K562 (cell line): ENCODE measurements at regions not wholly inside any gene's neighbourhood (a gene's known extent, or its start where the extent isn't known, plus 50 kb on each side); places are given as distances from the start of the nearest gene placed in this dataset.

Experiments
- ATAC-seq: fragments of 200-7000 bp; cut with Tn5 transposase; 3 replicates; pipeline ENCODE4 v1.9.1; 2020; ENCODE audit warnings: moderate library complexity
- BruUV-seq: library from RNA; stranded (reverse); fragments of 400-500 nt; replicated peaks from 2 replicates; lab custom pipeline; 2021; lab: Mats Ljungman, UMichigan
- CTCF ChIA-PET: fragments of 300-600 bp; formaldehyde crosslinking; extraction: SDS; loops from one replicate; lab custom pipeline; 2021; ENCODE audit warnings: low intra/inter-chr PET ratio; lab: Yijun Ruan, JAX
- POLR2A ChIA-PET: fragments of 300-600, 350-650 bp; sonication (Branson Sonifier 250); formaldehyde crosslinking; extraction: SDS; loops from one replicate; lab custom pipeline; 2021; ENCODE audit warnings: antibody characterized with exemption, inconsistent platforms; lab: Yijun Ruan, JAX
- DNase-seq, 4 experiments: peaks; one replicate each; pipeline versions ENCODE4 v3.0.0 to v3.0.0-alpha.2; 2011 to 2018; ENCODE audit warnings: low spot score in 3 of 4, mixed read lengths in 3 of 4; ENCODE audit errors: extremely low read depth in 1 of 4
- FAIRE-seq: peaks from 2 replicates; lab custom pipeline; 2011; peaks lifted over from hg19 to GRCh38; lab: Jason Lieb, UNC
- H2AFZ ChIP-seq: 2 replicates; pipeline ENCODE4 v1.6.0; 2011; ENCODE audit warnings: low read depth, low read length, control low read depth, inconsistent platforms
- H3K27ac ChIP-seq: fragments of 200-600 bp; 3 replicates; pipeline ENCODE4 v1.8.0; 2011; ENCODE audit warnings: low read depth, mild to moderate bottlenecking, control low read depth, inconsistent platforms, low read length, moderate library complexity, mixed read lengths; ENCODE audit errors: extremely low read depth
- H3K27me3 ChIP-seq, 2 experiments: fragments of 300-600 bp in 1 of 2; 2 replicates in 1 of 2; 3 replicates in 1 of 2; pipeline versions ENCODE4 v1.6.0 to v1.8.0; 2011; ENCODE audit warnings: inconsistent platforms in 2 of 2, low read length in 2 of 2, mild to moderate bottlenecking in 1 of 2, mixed read lengths in 1 of 2, moderate library complexity in 1 of 2; ENCODE audit not compliant: control insufficient read depth in 2 of 2, insufficient read depth in 2 of 2
- H3K36me3 ChIP-seq: fragments of 300-600 bp; 3 replicates; pipeline ENCODE4 v1.8.0; 2011; ENCODE audit warnings: mild to moderate bottlenecking, low read length, inconsistent platforms; ENCODE audit not compliant: control insufficient read depth, insufficient read depth
- H3K4me1 ChIP-seq, 2 experiments: fragments of 200-600 bp in 1 of 2; replicated peaks in 1 of 2; 2 replicates in 1 of 2; 3 replicates in 1 of 2; pipeline versions ENCODE4 v1.5.1 to v1.8.0; 2011; ENCODE audit warnings: inconsistent platforms in 2 of 2, low read length in 2 of 2, mild to moderate bottlenecking in 1 of 2, mixed read lengths in 1 of 2, moderate library complexity in 1 of 2; ENCODE audit not compliant: control insufficient read depth in 2 of 2, insufficient read depth in 2 of 2
- H3K4me2 ChIP-seq: 2 replicates; pipeline ENCODE4 v1.6.1; 2011; ENCODE audit warnings: low read length, control low read depth, inconsistent platforms, mixed read lengths; ENCODE audit not compliant: insufficient read depth
- H3K4me3 ChIP-seq: fragments of 200-600 bp; sonication (generic), shearing (Covaris generic); 2 replicates; pipeline ENCODE4 v1.5.1; 2016; ENCODE audit warnings: control low read depth, inconsistent platforms
- H3K79me2 ChIP-seq: fragments of 200-600 bp; 3 replicates; pipeline ENCODE4 v1.8.0; 2011; ENCODE audit warnings: low read length, inconsistent platforms; ENCODE audit not compliant: control insufficient read depth, insufficient read depth
- H3K9ac ChIP-seq, 2 experiments: 2 replicates each; pipeline versions ENCODE4 v1.6.0 to v1.6.1; 2011; ENCODE audit warnings: low read depth in 2 of 2, low read length in 2 of 2, control low read depth in 1 of 2, inconsistent platforms in 1 of 2, mild to moderate bottlenecking in 1 of 2, mixed read lengths in 1 of 2; ENCODE audit not compliant: insufficient read depth in 1 of 2
- H3K9me1 ChIP-seq: one replicate; pipeline ENCODE4 v1.6.0; 2011; ENCODE audit warnings: inconsistent platforms, mild to moderate bottlenecking, low read length, moderate library complexity; ENCODE audit not compliant: control insufficient read depth, insufficient read depth
- H3K9me3 ChIP-seq: replicated peaks from 2 replicates; pipeline ENCODE4 v1.5.1; 2011; ENCODE audit warnings: low read depth, low read length, inconsistent platforms; ENCODE audit not compliant: control insufficient read depth, insufficient read depth
- H4K20me1 ChIP-seq: replicated peaks from 2 replicates; pipeline ENCODE4 v1.6.1; 2011; ENCODE audit warnings: low read length, inconsistent platforms, mixed read lengths; ENCODE audit not compliant: control insufficient read depth, insufficient read depth
- HMG20A ChIP-seq: fragments of 450-650 bp; formaldehyde crosslinking; conservative IDR thresholded peaks from 2 replicates; pipeline ENCODE4 v1.4.0; 2020; ENCODE audit warnings: mild to moderate bottlenecking, mixed read lengths
- ILK ChIP-seq: fragments of 450-650 bp; IDR thresholded peaks from 2 replicates; pipeline ENCODE4 v1.6.1; 2016; ENCODE audit warnings: missing genetic modification characterization, low read depth, mild to moderate bottlenecking, missing compliant biosample characterization, moderate library complexity, borderline replicate concordance
- KDM4B ChIP-seq, 2 experiments: fragments of 450-650 bp in 1 of 2; sonication (generic) in 1 of 2; IDR thresholded peaks; 2 replicates each; pipeline ENCODE4 v1.6.1; 2016 to 2017; ENCODE audit warnings: borderline replicate concordance in 2 of 2, antibody characterized with exemption in 1 of 2, low read depth in 1 of 2, mild to moderate bottlenecking in 1 of 2
- L3MBTL2 ChIP-seq: fragments of 450-650 bp; IDR thresholded peaks from 2 replicates; pipeline ENCODE4 v1.6.1; 2016; ENCODE audit warnings: mild to moderate bottlenecking, moderate library complexity
- NCOR1 ChIP-seq: fragments of 450-650 bp; IDR thresholded peaks from 2 replicates; pipeline ENCODE4 v1.6.1; 2016; ENCODE audit warnings: mild to moderate bottlenecking, moderate library complexity
- POLR2A ChIP-seq: fragments of 450-650 bp; conservative IDR thresholded peaks from 2 replicates; pipeline ENCODE4 v1.6.1; 2016
- RBM39 ChIP-seq: fragments of 200-400 bp; formaldehyde crosslinking; optimal IDR thresholded peaks from 2 replicates; pipeline ENCODE3; 2018; ENCODE audit warnings: low read depth, low read length
- SMAD2 ChIP-seq: fragments of 150-350 bp; IDR thresholded peaks from 2 replicates; pipeline ENCODE4 v1.6.1; 2014; ENCODE audit warnings: low read depth, mild to moderate bottlenecking, low read length
- SMARCA5 ChIP-seq: fragments of 450-650 bp; IDR thresholded peaks from 2 replicates; pipeline ENCODE4 v1.6.1; 2016
- SMARCB1 ChIP-seq: IDR thresholded peaks from 2 replicates; pipeline ENCODE4 v1.6.1; 2011; ENCODE audit warnings: improper control_type of control experiment, low read depth; ENCODE audit not compliant: insufficient read length
- SMARCE1 ChIP-seq: fragments of 450-650 bp; IDR thresholded peaks from 2 replicates; pipeline ENCODE4 v1.7.1; 2016; ENCODE audit warnings: mild to moderate bottlenecking
- SP1 ChIP-seq: sonication (generic); formaldehyde crosslinking; IDR thresholded peaks from 2 replicates; pipeline ENCODE4 v1.8.1; 2022; ENCODE audit warnings: mild to moderate bottlenecking, missing genetic modification reagents
- SRSF3 ChIP-seq: fragments of 200-400 bp; formaldehyde crosslinking; IDR thresholded peaks from 2 replicates; pipeline ENCODE4 v1.6.1; 2016; ENCODE audit warnings: mild to moderate bottlenecking, low read length, moderate library complexity; ENCODE audit not compliant: insufficient read depth
- TGIF2 ChIP-seq: sonication (generic); formaldehyde crosslinking; IDR thresholded peaks from 2 replicates; pipeline ENCODE4 v1.8.1; 2022; ENCODE audit warnings: mild to moderate bottlenecking, missing genetic modification reagents, moderate library complexity
- U2AF2 ChIP-seq: fragments of 200-400 bp; formaldehyde crosslinking; optimal IDR thresholded peaks from 2 replicates; pipeline ENCODE3; 2017; ENCODE audit warnings: low read depth, mild to moderate bottlenecking, low read length
- ZBED1 ChIP-seq: IDR thresholded peaks from 2 replicates; pipeline ENCODE4 v1.6.1; 2014
- ZNF354B ChIP-seq: fragments of 250-450 bp; sonication (Bioruptor Pico); IDR thresholded peaks from 2 replicates; pipeline ENCODE4 v1.4.0; 2020
- WGBS: fragments of 100-300 bp; shearing (Covaris generic); methylation state at CpG from one replicate; pipeline ENCODE4 v1.1.6; 2016; ENCODE audit warnings: low coverage, mixed read lengths; ENCODE audit not compliant: insufficient coverage; ENCODE audit errors: missing lambda C conversion rate; 5-methylcytosine and 5-hydroxymethylcytosine counted together
- in situ Hi-C: fragments of 300-500 bp; cut with MboI; formaldehyde crosslinking; loops from 4 replicates; pipeline ENCODE4 v1.15.0; 2018; ENCODE audit warnings: inconsistent platforms, mixed read lengths
- intact Hi-C: fragments of 100-400 bp; cut with micrococcal nuclease; formaldehyde crosslinking; loops from 2 replicates; pipeline ENCODE4 v1.14.2; 2022
- TF ChIP-seq, protein P1 (sequence below): fragments of 250-450 bp; sonication (Bioruptor Pico); IDR thresholded peaks from 2 replicates; pipeline ENCODE4 v1.5.1; 2021; ENCODE audit warnings: mild to moderate bottlenecking

- H3K27me3 ChIP-seq: no peaks in the 10 kb centered on the region
- H3K9ac ChIP-seq: no peak overlapping the region
- no peak for DNase-seq
- no peaks in the 10 kb centered on the region; the same call in 1 of the 2 replicates for H4K20me1 ChIP-seq
- no peaks in the 10 kb centered on the region for H3K4me1 ChIP-seq
- intact Hi-C loops: no loop called here
- no peak overlapping the region for H3K4me3 ChIP-seq
- no peaks in the 10 kb centered on the region for H3K9me1 ChIP-seq
- no peak overlapping the region for H3K4me2 ChIP-seq
- no peak for FAIRE-seq
- no peak for ATAC-seq
- TF ChIP-seq U2AF2 (no peak), SMAD2 (no peak)
- TF ChIP-seq, all 486 proteins: peak for 0
- POLR2A ChIA-PET: no interaction called here
- no peak overlapping the region for H3K27ac ChIP-seq
- H3K36me3 ChIP-seq: peaks cover 3% of the 10 kb centered on the region; the same call in 1 of the 3 replicates
- no peaks in the 10 kb centered on the region for H3K79me2 ChIP-seq
- no TSS peak for BruUV-seq
- H2AFZ ChIP-seq: no peak overlapping the region
- in situ Hi-C loops: no loop called here
- CTCF ChIA-PET: no interaction called here
- 51% methylated on average over 2 of the region's 2 CpGs for WGBS
- no peaks in the 10 kb centered on the region for H3K9me3 ChIP-seq
Observed at GRCh38 chr5:124822647-124823046, 76.2 kb upstream of the ZNF608 start.

GRCh38 chr5:124823380-124823779, 76.9 kb upstream of the ZNF608 start:
- no peaks in the 10 kb centered on the region for H3K79me2 ChIP-seq
- in situ Hi-C loops (no loop called here), intact Hi-C loops (no loop called here)
- ChIA-PET POLR2A (no interaction called here), CTCF (no interaction called here)
- FAIRE-seq (no peak), ATAC-seq (no peak), DNase-seq (no peak)
- no peaks in the 10 kb centered on the region for H3K27me3 ChIP-seq
- no peaks in the 10 kb centered on the region for H3K9me3 ChIP-seq
- H3K4me2 ChIP-seq: no peak overlapping the region
- H3K9me1 ChIP-seq: no peaks in the 10 kb centered on the region
- no peak overlapping the region for H3K9ac ChIP-seq
- no TSS peak for BruUV-seq
- peaks cover 3% of the 10 kb centered on the region; the same call in 1 of the 3 replicates for H3K36me3 ChIP-seq
- no peaks in the 10 kb centered on the region for H3K4me1 ChIP-seq
- no peak overlapping the region for H2AFZ ChIP-seq
- no peaks in the 10 kb centered on the region; the same call in 1 of the 2 replicates for H4K20me1 ChIP-seq
- 20% methylated on average over 3 of the region's 3 CpGs for WGBS
- no peak overlapping the region for H3K4me3 ChIP-seq
- no peak overlapping the region for H3K27ac ChIP-seq
- TF ChIP-seq SMARCB1 (no peak), ZNF354B (CRISPR knock-in tag) (no peak), SP1 (CRISPR knock-in tag) (no peak), HMG20A (no peak), SRSF3 (no peak), RBM39 (no peak), SMARCE1 (no peak), ZBED1 (no peak), NCOR1 (no peak), TGIF2 (CRISPR knock-in tag) (no peak), KDM4B (IDR thresholded peaks at IDR 0.05; ENCODE audit: borderline replicate concordance in 2 of 2, low read depth in 1 of 2) (no peak), ILK (tag) (no peak), POLR2A (no peak), SMARCA5 (no peak), L3MBTL2 (no peak)
- TF ChIP-seq, protein P1, sequence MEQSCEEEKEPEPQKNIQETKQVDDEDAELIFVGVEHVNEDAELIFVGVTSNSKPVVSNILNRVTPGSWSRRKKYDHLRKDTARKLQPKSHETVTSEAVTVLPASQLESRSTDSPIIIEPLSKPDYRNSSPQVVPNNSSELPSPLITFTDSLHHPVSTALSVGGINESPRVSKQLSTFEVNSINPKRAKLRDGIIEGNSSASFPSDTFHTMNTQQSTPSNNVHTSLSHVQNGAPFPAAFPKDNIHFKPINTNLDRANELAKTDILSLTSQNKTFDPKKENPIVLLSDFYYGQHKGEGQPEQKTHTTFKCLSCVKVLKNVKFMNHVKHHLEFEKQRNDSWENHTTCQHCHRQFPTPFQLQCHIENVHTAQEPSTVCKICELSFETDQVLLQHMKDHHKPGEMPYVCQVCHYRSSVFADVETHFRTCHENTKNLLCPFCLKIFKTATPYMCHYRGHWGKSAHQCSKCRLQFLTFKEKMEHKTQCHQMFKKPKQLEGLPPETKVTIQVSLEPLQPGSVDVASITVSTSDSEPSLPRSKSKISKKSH (CRISPR knock-in tag): no peak
